ENCODE measurements at regions not wholly inside any gene's neighbourhood (a gene's known extent, or its start where the extent isn't known, plus 50 kb on each side); places are given as distances from the start of the nearest gene placed in this dataset.
"Not testable (repeated sequence)": the region's sequence is repeated elsewhere in the genome, so short reads cannot be mapped to it uniquely, and the experiment has no call there.

DNA sequence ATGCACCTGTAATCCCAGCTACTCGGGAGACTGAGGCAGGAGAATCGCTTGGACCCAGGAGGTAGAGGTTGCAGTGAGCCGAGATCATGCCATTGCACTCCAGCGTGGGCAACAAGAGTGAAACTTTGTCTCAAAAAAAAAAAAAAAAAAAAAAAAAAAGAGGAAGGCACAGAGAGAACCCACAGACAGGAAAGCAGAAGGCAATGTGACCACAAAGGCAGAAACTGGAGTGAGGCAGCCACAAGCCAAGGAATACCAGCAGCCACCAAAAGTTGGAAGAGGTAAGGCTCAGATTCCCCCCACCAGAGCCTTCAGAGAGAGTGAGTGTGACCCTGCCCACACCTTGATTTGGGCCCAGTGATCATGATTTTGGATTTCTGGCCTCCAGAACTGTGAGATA is 54.7 kb upstream of the E2F3 start:
- not testable (repeated sequence) for DNase-seq

GRCh38 chr6:20348041-20348440 is 53.6 kb upstream of the E2F3 start:
- no peak for DNase-seq

GRCh38 chr6:20349225-20349624 is 52.5 kb upstream of the E2F3 start:
- no peak for DNase-seq

DNA sequence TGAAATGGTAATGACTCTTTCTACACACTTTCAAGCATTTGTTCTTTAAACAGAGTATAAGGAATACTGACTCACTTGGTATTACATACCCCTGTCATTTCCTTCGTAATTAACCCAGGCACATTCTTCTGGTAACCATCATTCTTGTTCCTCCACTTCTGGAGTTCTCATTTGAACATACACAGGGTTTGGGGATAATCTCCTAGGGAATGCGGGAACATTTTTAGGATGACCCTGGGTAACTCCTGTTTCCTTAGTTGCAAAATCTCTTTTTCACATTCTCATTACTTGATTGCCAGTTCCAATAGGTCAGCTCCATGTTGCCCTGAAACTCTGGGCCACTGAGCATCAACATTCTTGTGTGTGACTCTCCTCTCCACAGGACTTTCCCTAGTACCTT is 51.5 kb upstream of the E2F3 start:
- DNase-seq = no peak

GRCh38 chr6:20351534-20351933 is 50.1 kb upstream of the E2F3 start:
- DNase-seq = no peak
